ENCODE measurements at regions not wholly inside any gene's neighbourhood (a gene's known extent, or its start where the extent isn't known, plus 50 kb on each side); places are given as distances from the start of the nearest gene placed in this dataset.
"Not testable (repeated sequence)": the region's sequence is repeated elsewhere in the genome, so short reads cannot be mapped to it uniquely, and the experiment has no call there.

DNA sequence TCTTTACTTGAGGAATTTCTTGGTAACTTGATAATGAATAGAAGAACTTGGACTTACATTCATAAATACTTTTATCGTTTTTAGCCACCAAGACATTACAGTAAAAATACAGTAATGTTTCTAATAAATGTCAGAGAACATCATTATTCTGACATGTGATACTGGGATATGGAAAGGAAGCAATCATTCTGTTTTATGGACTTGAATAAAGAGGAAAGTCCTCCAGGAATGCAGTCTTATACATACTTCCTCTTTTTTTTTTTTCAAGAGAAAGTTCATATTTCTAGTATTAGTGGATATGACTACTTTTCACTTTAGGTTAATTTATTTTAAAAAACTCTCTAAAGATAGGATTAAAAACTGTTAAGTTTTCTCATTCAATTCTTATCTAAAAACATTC, 220.0 kb upstream of the SEMA3C start:
- DNase-seq (ENCODE audit: low spot score), result no peak

DNA sequence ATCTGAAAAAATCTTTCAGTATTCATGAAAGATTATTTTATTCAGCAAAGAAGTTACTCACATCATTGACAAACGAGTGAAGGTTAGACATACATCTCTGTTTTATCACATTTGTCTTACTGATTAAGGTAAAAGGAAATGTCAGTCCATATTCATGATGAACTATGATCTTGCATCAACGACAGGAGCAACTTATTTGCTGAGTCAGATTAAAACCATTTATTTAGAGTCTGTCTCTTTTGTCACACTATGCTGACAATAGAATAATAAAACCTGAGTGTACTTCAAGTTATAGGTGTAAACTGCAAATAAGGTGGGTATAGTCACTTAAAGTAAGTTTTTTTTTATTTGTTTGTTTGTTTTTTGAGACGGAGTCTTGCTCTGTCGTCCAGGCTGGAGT, 216.5 kb upstream of the SEMA3C start:
- DNase-seq (ENCODE audit: low spot score), result no peak

DNA sequence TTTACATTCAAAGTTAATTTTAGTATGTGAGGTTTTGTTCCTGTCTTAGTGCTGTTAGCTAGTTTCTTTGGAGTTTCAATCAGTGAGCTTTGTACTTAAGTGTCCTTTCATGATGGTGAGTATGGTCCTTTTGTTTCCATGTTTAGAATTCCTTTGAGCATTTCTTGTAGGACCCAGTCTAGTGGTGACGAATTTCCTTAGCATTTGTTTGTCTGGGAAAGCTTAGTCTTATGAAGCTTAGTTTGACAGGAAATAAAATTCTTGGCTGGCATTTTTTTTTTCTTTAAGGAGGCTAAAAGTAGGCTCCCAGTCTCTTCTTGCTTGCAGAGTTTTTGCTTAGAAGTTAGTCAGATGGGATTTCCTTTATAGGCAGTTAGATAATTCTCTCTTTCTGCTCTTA, 209.2 kb upstream of the SEMA3C start:
- DNase-seq (ENCODE audit: low spot score), result no peak

DNA sequence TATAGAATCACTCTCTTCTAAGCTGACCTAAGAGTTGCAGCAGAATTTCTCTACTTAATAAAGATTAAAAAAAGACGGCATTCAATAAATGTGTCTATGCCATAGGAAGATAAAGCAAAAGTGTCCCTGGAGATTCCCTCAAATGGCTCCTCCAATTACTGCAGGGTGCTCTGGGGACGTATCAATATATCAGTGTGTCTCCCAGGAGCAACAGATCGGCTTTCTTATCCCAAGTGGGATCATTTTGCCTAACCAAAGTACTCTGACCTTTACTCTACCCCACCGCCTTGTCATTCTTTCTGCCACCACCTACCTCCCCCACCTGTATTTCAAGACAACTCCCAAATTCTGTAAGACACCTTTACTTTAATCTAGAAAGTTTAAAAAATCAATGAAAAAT, 202.0 kb upstream of the SEMA3C start:
- DNase-seq (ENCODE audit: low spot score), result no peak

DNA sequence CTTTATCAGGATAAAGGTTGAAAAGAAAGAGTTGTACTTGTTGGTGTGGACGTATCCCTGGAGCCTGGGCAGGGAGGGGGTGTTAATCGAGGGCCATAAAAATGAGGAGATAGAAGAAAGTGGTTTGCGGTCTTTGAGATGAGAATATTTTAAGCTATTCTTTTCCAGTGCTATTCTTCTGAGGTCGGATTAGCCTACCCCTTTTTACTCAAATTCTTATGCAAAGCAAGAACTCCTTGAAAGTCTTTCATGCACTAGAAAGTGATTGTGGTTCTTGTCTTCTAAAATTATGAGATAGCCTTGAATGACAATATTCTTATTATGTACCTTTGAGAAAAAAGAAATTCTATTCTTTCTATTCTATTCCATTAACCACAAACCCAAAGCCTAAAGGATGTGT, 201.3 kb upstream of the SEMA3C start:
- DNase-seq (ENCODE audit: low spot score), result no peak

DNA sequence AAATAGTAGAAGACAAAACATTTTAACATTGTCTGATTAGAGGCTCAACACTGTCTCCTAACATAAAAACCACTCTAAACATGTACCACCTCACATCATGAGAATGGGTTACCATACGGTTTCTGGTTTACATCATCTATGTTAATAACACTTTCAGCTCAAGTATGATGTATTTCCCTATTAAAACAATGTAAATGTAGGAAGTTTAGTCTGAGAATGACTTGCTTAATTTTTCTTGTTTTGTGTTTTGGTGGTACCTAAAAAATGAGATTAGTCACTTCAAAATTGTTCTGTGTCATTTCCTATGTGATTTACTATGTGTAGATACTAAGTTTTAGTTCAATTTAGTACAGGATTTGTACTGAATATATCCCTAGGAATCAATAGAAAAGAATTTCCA, 195.8 kb upstream of the SEMA3C start:
- DNase-seq (ENCODE audit: low spot score), result no peak

DNA sequence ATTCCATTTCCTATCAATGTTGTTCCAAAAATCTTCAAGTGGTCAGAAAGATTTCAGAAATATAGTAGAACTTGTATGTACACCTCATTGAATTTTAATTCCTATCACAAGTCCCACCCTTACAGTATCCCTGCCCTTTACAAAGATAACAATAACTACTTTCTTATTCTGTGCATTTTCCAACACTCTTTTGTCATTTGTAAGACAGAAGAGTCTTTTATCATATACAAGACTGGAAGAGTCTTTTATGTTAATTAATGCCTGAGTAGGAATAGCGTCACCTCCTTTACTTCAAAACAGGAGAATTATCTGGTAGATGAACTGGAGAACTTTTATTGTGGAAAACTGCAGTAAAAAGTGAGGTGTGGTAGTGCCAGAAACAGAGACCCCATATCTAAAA, 193.9 kb upstream of the SEMA3C start:
- DNase-seq (ENCODE audit: low spot score), result no peak

DNA sequence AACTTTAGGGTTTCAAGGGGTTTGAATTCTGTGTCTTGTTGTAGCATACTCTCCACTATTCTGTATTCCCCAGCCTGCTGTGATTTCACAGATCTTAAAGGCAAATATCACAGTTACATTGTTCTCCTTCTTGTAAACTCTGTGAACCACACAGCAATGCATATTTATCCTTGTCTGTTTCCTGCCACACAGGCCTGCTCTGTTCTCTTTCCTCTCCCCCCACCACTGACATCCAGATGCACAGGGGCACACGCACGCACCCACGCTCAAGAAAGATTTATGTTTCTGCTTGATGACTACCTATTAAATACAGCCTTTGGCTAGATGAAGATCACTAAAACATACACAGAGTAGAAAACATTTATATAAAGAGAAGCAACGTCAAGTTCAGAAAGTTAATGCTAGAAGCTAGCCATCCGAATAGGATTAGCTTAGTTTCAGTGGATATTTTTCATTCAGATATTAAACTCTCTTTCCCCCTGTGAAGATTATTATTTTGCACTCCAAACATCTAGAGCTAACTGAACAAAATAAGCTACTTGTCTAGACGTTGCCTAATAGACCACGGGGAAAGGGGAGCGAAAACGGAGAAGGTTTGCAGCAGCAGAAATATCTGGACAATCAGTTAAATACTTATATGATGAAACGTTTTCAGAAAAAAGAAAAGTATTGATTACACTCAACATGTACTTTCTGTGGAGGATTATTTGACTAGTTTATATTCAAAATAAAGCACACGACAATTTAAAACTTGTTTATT, 193.1 kb upstream of the SEMA3C start:
- DNase-seq (ENCODE audit: low spot score), result no peak

DNA sequence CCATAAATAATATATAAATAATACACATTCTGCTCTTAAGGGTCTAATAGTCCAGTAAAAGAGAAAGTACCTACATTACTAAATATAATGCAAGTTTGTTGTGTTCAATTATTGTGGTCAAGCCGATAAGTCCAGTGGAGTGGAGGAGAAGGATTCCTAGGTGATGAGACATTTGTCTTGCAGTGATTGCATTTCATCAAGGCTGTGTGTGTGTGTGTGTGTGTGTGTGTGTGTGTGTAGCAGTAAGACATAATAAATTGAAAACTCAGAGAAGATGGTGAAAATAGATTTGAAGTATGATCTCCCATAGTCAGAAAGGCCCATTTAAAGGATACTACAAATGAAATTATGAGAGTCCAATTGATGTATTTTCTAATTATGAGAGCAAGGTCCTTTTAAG, 192.5 kb upstream of the SEMA3C start:
- no peak for DNase-seq (ENCODE audit: low spot score)

DNA sequence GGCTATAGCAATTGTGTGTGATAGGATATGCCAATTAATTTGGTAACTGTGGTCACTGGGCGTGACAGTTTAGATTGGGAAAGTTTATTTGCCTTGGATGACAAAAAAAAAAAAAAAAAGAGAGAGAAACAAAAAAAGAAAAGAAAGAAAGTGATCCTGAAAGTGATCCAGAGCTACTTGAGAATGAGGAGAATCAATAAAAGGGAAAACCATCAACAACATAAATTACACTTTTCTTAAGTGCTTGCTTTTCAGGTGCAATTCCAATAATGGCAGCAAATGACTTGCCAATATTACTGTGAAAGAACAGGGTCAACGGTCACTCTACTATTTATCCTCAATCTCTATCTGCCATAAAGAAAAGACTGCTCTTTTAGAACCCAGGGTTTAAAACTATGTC, 191.8 kb upstream of the SEMA3C start:
- no peak for DNase-seq (ENCODE audit: low spot score)

DNA sequence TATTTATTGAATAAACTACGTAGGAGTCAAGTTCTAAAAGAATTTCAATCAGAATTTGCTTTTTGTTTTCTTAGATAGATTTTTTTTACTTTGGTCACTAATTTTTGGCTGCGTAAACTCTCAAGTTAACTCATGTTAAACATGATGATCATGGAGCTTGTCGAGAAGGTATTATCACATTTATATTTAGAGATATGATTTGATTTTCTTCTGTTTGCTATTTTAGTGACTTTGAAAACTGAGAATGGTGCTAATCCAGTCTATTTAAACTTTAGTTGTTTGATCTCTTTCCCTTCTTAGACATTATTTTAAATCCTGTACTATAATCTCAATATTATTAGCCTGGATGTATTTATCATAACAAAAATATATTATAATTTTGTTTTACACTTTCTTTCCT, 179.4 kb upstream of the SEMA3C start:
- DNase-seq (ENCODE audit: low spot score), result no peak

DNA sequence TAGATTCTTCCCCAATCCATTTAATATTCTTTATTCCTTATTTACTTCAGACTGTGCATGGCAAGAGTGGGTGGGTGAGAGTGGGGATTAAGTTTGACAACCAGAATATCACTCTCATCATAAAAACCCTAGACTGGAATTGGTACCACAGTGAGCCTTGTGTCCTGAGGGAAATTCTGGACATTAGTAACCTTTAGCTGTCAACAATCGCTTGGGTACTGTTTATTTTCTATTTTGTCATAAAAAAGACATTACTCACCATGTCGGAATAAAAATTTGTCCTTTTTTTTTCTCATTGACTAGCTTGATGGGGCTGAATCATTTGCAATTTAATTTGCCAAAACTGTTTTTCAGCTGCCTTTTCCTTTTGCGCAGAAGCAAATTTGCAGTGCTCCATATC, 176.1 kb upstream of the SEMA3C start:
- DNase-seq (ENCODE audit: low spot score), result no peak

DNA sequence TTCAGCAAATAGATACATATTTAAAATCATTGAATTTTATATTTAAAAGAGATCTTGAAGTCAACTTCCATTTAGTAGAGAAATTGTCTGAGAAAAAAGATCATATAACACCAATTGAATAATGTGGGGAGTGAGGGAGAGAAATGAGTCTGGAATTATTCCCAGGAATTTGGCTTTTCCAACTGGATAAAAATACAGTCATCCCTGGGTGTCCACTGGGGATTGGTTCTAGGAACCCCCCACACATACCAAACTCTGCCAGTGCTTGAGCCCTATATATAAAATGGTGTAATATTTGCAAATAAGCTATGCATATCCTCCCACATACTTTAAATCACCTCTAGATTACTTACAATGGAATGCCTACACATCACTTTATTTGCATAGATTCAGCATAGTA, 162.8 kb upstream of the SEMA3C start:
- DNase-seq (ENCODE audit: low spot score), result no peak

DNA sequence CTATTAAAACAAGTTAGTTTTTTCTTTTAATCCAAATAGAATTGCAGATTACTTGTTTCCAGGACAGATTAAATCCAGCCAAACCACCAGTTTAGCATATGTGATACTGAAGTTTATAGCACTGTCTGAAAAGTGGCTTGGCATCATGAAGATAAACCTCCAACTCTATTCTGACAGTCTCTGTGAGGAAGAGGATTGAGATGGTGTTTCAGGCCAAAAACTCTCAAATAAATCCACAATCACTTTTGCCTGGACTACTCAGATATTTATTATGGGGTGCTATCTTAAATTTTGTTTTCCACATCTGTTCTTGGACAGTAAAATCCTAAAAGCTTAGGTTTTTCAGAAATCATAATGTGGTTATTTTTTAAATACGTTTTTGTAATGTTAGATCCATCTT, 161.7 kb upstream of the SEMA3C start:
- DNase-seq (ENCODE audit: low spot score), result no peak

DNA sequence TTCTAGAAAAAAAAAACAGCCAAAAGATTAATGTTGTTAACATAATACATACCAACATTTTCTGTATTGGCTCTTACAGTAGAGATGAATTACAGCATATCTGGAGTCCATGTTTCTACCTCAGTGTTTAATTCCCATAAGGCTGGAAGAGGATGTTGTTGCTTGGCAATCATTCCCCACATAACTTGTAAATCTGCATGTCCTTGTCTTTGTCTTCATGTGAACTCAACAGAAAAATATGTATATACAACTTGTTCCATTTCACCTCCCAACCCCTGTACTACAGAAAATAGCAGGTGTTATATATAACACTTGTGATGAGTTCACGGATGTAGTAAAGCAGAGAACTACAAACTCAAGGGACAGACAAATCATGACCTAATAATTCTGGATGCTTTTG, 160.9 kb upstream of the SEMA3C start:
- no peak for DNase-seq (ENCODE audit: low spot score)

DNA sequence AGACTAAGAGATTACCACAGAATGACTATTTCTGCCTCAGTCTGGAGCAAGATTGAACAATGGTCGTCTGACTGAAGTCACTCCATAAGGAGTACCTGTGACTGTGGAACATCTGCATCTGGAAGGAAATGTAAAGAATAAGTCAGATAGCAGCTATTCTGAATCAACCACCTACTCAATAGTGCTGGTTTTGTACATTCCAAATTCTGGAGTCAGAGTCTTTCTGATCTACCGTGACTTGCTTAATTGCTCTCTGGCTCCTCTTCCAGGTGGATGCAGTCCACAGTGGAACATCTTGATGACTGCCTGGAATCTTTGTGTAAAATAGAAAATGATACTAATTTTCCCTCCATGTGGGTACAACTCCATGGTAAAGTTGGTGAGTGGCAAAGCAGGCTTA, 156.3 kb upstream of the SEMA3C start:
- no peak for DNase-seq (ENCODE audit: low spot score)

DNA sequence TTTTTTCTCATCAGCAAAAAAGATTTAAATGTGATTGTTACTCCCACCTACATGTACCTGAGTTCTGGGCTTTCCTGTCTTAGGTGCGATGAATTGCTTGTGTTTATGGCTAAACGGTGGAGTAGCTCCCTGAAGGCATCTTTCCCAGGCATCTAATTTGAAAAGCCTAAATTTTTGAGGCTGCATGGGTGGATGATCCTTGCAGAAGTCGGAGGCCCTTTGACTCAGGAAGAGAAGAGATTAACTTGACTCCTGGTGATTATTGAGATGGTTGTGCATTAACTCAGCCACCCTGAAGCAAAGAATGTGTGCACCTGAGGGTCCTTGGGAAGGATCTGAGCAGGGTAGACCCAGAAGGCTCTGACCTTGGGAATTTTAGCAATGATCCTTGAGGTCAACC, 155.6 kb upstream of the SEMA3C start:
- no peak for DNase-seq (ENCODE audit: low spot score)

DNA sequence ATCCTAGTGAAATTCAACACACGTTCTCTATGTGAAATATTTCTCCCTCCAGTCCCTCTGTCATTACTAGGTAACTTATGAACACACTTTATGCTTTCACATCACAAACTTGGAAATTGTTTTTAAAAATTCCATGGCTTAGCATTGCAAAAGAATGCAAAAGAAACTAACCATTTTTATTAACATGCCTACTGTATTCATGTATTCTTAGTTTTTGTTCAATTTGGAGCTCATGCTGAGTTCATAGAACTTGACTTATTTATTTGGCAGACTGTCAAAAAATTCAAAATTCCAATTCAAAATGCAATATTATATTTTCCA, 155.0 kb upstream of the SEMA3C start:
- DNase-seq (ENCODE audit: low spot score), result no peak

DNA sequence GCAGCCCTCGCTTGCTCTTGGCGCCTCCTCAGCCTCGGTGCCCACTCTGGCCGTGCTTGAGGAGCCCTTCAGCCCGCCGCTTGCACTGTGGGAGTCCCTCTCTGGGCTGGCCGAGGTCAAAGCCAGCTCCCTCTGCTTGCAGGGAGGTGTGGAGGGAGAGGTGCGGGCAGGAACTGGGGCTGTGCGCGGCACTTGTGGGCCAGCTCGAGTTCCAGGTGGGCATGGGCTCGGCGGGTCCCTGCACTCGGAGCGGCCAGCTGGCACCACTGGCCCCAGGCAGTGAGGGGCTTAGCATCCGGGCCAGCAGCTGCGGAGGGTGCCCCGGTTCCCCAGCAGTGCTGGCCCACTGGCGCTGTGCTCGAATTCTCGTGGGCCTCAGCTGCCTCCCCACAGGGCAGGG, 152.1 kb upstream of the SEMA3C start:
- DNase-seq (ENCODE audit: low spot score), result no peak

DNA sequence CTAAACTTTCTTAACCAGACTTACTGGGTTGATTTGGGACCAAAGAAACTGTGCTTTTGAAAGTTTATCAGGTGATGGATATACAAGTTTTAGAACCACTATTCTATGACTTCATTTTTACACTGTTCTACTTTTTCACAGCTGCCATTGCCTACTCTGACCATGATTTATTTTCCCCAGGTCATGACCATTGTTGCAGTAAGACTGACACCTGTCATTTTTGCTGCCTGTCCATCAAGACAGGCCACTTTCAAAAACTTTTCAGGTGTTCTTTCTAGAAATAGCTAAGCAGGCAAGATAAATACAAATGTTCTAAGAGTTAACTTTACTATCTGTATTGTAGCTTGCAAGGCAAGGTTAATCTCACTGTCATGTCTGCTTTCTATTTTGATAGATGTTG, 147.9 kb upstream of the SEMA3C start:
- no peak for DNase-seq (ENCODE audit: low spot score)

DNA sequence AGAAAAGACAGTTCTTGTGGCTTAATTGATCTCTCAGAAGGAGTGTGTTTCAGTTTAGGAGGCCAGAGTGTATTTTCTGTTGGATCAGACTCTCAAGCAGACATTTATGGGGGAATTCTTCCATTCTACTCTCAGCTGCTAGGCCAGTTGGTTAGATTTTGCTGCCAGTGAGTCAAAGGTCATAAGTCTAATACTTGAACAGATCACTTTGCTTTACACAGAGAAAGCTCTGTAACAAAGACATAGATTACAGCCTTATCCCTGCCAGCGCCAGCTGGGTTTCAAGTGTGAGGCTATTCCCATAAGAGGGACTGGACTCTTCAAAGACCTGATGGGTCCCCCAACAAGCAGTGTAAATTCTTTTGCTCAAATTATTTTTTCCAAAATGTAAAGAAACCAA, 145.6 kb upstream of the SEMA3C start:
- DNase-seq (ENCODE audit: low spot score), result no peak

DNA sequence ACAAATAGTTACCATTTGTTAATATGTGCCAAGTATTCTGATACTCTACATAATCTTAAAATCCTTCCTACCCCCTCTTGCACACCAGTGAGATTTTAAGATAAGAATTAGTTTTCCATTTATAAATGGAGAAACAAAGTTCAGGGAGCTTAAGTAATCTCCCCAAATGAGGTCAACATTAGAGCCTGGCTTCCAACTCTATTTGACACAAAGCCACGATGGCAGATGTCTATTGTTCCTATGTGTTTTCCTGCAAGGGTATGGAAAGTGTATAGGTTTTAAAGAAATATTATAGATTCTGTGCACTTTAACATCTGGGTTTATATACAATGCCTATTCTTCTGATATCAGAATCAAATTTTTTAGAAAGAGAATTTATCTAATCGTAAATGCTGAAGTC, 143.9 kb upstream of the SEMA3C start:
- no peak for DNase-seq (ENCODE audit: low spot score)

DNA sequence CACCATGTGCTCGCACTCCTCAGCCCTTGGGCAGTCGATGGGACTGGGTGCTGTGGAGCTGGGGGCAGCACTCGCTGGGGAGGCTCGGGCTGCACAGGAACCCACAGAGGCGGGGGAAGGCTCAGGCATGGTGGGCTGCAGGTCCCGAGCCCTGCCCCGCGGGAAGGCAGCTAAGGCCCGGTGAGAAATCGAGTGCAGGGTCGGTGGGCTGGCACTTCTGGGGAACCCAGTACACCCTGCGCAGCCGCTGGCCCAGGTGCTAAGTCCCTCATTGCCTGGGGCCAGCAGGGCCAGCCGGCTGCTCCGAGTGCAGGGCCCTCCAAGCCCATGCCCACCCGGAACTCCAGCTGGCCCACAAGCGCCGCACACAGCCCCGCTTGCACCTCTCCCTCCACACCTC, 138.6 kb upstream of the SEMA3C start:
- not testable (repeated sequence) for DNase-seq (ENCODE audit: low spot score)

DNA sequence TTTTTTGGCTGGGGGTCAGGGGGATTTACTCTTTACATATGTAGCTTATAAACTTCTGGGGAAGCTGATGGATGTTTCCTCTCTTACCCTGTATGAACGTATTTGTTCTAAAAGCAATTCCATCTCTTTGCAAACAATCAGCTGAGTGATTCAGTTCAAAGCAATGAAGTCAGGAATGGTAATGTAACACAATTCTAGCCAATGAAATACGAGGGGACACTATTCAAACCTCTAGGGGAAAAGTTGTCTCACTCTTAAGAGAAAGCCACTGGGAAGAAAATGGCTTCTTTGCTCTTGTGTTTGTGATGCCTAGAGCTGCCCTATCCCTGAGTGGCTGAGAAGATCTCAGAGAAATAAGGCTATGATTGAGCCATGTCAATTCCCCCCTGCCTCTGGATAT, 134.8 kb upstream of the SEMA3C start:
- DNase-seq (ENCODE audit: low spot score), result no peak

Measured in LoVo (cell line).